ENCODE measurements at regions not wholly inside any gene's neighbourhood (a gene's known extent, or its start where the extent isn't known, plus 50 kb on each side); places are given as distances from the start of the nearest gene placed in this dataset.

DNA sequence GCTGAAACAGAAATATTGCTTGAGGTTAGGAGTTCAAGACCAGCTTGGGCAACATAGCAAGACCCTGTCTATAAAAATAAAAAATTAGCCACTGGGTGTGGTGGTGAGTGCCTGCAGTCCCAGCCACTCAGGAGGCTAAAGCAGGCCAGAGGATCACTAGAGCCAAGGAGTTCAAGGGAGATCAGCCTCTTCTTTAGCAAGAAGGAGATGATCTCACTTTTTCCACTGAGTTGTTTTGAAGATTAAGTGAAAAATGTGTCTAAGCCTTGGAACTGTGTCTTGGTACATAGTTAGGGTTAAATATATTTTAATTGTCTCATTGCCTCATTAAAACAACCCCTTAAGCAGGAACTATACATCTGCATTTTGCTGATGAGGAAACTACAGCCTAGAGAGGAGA, 279.0 kb upstream of the ZFP64 start:
- no peaks in the 10 kb centered on the region for H3K9me3 ChIP-seq
- H3K27me3 ChIP-seq, result no peaks in the 10 kb centered on the region
- TF ChIP-seq, protein P1, sequence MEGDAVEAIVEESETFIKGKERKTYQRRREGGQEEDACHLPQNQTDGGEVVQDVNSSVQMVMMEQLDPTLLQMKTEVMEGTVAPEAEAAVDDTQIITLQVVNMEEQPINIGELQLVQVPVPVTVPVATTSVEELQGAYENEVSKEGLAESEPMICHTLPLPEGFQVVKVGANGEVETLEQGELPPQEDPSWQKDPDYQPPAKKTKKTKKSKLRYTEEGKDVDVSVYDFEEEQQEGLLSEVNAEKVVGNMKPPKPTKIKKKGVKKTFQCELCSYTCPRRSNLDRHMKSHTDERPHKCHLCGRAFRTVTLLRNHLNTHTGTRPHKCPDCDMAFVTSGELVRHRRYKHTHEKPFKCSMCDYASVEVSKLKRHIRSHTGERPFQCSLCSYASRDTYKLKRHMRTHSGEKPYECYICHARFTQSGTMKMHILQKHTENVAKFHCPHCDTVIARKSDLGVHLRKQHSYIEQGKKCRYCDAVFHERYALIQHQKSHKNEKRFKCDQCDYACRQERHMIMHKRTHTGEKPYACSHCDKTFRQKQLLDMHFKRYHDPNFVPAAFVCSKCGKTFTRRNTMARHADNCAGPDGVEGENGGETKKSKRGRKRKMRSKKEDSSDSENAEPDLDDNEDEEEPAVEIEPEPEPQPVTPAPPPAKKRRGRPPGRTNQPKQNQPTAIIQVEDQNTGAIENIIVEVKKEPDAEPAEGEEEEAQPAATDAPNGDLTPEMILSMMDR (IDR thresholded peaks at IDR 0.05), result no peak
- H3K4me3 ChIP-seq (ENCODE audit: low read depth in 1 of 2, low read length in 1 of 2), result no peak overlapping the region
- H3K27ac ChIP-seq, result no peak overlapping the region
- H3K4me1 ChIP-seq (ENCODE audit: control insufficient read depth in 1 of 2, insufficient read depth in 1 of 2, low read depth in 1 of 2, low read length in 1 of 2), result no peaks in the 10 kb centered on the region
- no peaks in the 10 kb centered on the region for H3K36me3 ChIP-seq

DNA sequence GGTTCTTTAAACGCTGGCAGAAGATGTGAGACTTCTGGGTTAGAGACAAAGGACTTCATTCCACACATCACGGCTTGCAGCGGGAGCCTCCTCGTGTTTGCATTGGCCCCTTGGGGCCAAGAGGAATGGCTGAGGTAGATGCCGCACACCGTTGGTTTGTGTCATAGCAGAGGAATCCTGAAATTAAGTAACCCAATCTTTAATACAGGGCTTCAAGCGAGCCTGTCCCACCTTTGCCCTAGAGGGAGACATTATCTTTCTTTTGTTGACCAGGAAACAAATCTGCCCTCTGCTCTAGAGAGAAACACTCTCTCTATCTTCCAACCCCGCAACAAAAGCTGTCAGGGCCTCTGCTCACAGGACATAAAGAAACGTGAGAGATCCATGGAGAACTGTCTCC, 277.5 kb upstream of the ZFP64 start:
- Histone ChIP-seq H3K27ac (no peak overlapping the region), H3K36me3 (no peaks in the 10 kb centered on the region), H3K4me1 (ENCODE audit: control insufficient read depth in 1 of 2, insufficient read depth in 1 of 2, low read depth in 1 of 2, low read length in 1 of 2) (no peaks in the 10 kb centered on the region), H3K9me3 (no peaks in the 10 kb centered on the region), H3K4me3 (ENCODE audit: low read depth in 1 of 2, low read length in 1 of 2) (no peak overlapping the region), H3K27me3 (no peaks in the 10 kb centered on the region)
- TF ChIP-seq, protein P1 (IDR thresholded peaks at IDR 0.05), result no peak

- Histone ChIP-seq H3K9me3 (no peaks in the 10 kb centered on the region), H3K4me3 (ENCODE audit: low read depth in 1 of 2, low read length in 1 of 2) (no peak overlapping the region), H3K36me3 (no peaks in the 10 kb centered on the region), H3K27ac (no peak overlapping the region), H3K4me1 (ENCODE audit: control insufficient read depth in 1 of 2, insufficient read depth in 1 of 2, low read depth in 1 of 2, low read length in 1 of 2) (no peaks in the 10 kb centered on the region), H3K27me3 (no peaks in the 10 kb centered on the region)
- TF ChIP-seq, protein P1 (IDR thresholded peaks at IDR 0.05), result no peak
Measured at GRCh38 chr20:52465991-52466390, 274.4 kb upstream of the ZFP64 start.

GRCh38 chr20:52461582-52461981, 270.0 kb upstream of the ZFP64 start:
- TF ChIP-seq, protein P1 (IDR thresholded peaks at IDR 0.05), result no peak
- Histone ChIP-seq H3K4me1 (ENCODE audit: control insufficient read depth in 1 of 2, insufficient read depth in 1 of 2, low read depth in 1 of 2, low read length in 1 of 2) (no peaks in the 10 kb centered on the region), H3K27ac (no peak overlapping the region), H3K4me3 (ENCODE audit: low read depth in 1 of 2, low read length in 1 of 2) (no peak overlapping the region), H3K36me3 (no peaks in the 10 kb centered on the region), H3K9me3 (no peaks in the 10 kb centered on the region), H3K27me3 (no peaks in the 10 kb centered on the region)

- no peak overlapping the region for H3K27ac ChIP-seq
- H3K27me3 ChIP-seq, result no peaks in the 10 kb centered on the region
- TF ChIP-seq, protein P1 (IDR thresholded peaks at IDR 0.05), result no peak
- H3K36me3 ChIP-seq, result no peaks in the 10 kb centered on the region
- no peaks in the 10 kb centered on the region for H3K9me3 ChIP-seq
- H3K4me3 ChIP-seq (ENCODE audit: low read depth in 1 of 2, low read length in 1 of 2), result no peak overlapping the region
- no peaks in the 10 kb centered on the region for H3K4me1 ChIP-seq (ENCODE audit: control insufficient read depth in 1 of 2, insufficient read depth in 1 of 2, low read depth in 1 of 2, low read length in 1 of 2)
Measured at GRCh38 chr20:52459150-52459549, 267.6 kb upstream of the ZFP64 start.

GRCh38 chr20:52457826-52458225, 266.2 kb upstream of the ZFP64 start:
- Histone ChIP-seq H3K27ac (no peak overlapping the region), H3K4me3 (ENCODE audit: low read depth in 1 of 2, low read length in 1 of 2) (no peak overlapping the region), H3K9me3 (no peaks in the 10 kb centered on the region), H3K4me1 (ENCODE audit: control insufficient read depth in 1 of 2, insufficient read depth in 1 of 2, low read depth in 1 of 2, low read length in 1 of 2) (no peaks in the 10 kb centered on the region), H3K36me3 (no peaks in the 10 kb centered on the region), H3K27me3 (no peaks in the 10 kb centered on the region)
- TF ChIP-seq, protein P1 (IDR thresholded peaks at IDR 0.05), result no peak
